ENCODE measurements at regions not wholly inside any gene's neighbourhood (a gene's known extent, or its start where the extent isn't known, plus 50 kb on each side); places are given as distances from the start of the nearest gene placed in this dataset.

DNA sequence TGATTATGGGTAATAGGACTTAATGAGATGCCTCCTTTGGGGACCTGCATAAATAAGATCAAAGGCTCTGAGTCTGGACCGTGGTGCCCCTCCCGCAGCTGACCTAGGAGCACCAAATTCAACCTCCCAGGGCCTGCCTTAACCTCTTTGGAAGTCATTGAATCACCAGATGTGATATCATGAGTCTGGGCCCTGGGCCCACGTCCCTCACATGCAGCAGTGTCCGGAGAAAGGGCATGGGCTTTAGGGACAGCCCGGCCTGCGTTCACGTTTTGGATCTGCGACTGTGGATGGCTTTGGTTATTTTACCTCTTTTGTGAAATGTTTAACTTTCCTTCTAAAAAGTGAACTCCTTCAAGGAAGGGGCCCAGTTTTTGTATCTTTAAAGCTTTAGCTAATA, 220.0 kb upstream of the KLF6 start:
- H3K9ac ChIP-seq (ENCODE audit: low read depth, low read length) = no peak overlapping the region
- no peak overlapping the region for H3K4me3 ChIP-seq (ENCODE audit: low read length)
- H3K36me3 ChIP-seq (ENCODE audit: insufficient read depth, low read length) = no peaks in the 10 kb centered on the region
- H3K4me2 ChIP-seq (ENCODE audit: low read length) = no peak overlapping the region
- H3K27me3 ChIP-seq (ENCODE audit: control insufficient read depth, insufficient read depth, low read length) = no peaks in the 10 kb centered on the region
- H3K4me1 ChIP-seq (ENCODE audit: control insufficient read depth, insufficient read depth, low read length) = no peaks in the 10 kb centered on the region
- no peaks in the 10 kb centered on the region for H3K9me3 ChIP-seq (replicated peaks; ENCODE audit: low read length)

DNA sequence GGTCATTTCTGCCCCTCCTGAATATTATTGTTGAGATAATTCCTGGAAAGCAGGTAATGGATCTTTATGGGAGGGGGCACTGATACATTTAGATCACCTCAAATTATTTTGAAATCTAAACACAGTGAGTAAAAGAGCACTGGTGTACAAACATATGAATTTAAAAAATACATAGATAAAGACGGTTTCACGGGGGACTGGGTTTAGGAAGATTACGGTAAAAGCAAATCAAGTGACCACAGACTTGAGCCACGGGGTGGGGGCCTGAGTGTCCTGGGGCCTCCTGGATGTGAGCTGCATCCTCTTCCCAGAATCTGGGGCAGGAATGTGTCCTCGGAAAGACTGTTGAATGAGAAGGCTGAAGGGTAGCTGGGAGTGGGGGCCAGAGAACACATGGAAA, 219.1 kb upstream of the KLF6 start:
- Histone ChIP-seq H3K4me2 (ENCODE audit: low read length) (no peak overlapping the region), H3K4me3 (ENCODE audit: low read length) (no peak overlapping the region), H3K9me3 (replicated peaks; ENCODE audit: low read length) (no peaks in the 10 kb centered on the region)

DNA sequence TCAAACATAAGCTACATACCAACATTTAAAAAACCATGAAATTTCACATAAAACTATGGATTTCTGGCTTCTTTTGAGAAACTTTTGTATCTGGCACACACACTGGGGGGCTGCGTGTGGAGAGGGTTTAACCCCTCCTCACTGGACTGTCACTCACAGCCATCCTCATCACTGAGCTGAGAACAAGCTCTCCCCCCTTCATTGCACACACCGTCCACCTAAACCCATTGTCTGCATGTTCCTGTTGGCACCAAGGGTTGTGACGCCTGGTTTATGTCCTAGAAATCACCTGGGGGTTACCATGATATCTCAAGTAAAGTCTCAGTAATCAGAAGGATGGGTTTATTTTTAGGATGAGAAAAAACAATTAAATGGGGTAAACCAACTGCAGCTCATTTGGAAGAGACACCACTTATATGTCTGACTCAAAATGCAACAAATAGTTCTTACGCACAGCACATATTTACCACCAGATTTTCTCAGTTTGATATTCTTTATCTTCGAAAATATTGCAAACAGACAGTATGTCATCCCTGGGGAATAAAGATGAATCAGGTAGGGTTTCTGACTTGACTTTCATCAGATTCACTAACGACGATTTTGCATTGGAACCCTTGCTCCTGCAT, 218.5 kb upstream of the KLF6 start:
- Histone ChIP-seq H3K4me1 (ENCODE audit: control insufficient read depth, insufficient read depth, low read length) (no peaks in the 10 kb centered on the region), H3K4me2 (ENCODE audit: low read length) (no peak overlapping the region), H3K36me3 (ENCODE audit: insufficient read depth, low read length) (no peaks in the 10 kb centered on the region), H3K9ac (ENCODE audit: low read depth, low read length) (no peak overlapping the region), H3K4me3 (ENCODE audit: low read length) (no peak overlapping the region), H3K27me3 (ENCODE audit: control insufficient read depth, insufficient read depth, low read length) (no peaks in the 10 kb centered on the region), H3K9me3 (replicated peaks; ENCODE audit: low read length) (no peaks in the 10 kb centered on the region)

More for the DNA sequence above, 219.1 kb upstream of the KLF6 start:
- H3K36me3 ChIP-seq (ENCODE audit: insufficient read depth, low read length) = no peaks in the 10 kb centered on the region
- no peaks in the 10 kb centered on the region for H3K4me1 ChIP-seq (ENCODE audit: control insufficient read depth, insufficient read depth, low read length)
- no peak overlapping the region for H3K9ac ChIP-seq (ENCODE audit: low read depth, low read length)
- no peaks in the 10 kb centered on the region for H3K27me3 ChIP-seq (ENCODE audit: control insufficient read depth, insufficient read depth, low read length)

DNA sequence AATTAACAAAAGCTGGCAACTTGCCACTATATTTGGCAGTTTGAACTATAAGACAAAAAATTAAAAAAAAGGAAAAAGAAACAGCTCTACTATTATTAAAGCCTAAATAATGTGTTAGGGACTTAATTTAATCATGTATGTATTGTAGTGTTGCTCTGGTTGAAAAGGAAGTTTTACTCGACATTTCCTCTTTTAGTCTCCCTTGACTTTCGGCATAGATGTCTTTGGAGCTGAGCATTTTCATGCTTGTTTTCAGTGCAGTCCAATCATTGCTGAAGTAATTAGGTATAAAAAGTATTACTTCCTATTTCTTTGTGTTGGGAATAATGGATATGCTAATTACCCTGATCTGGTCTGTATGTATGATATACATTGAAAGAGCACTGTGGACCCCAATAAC, 216.8 kb upstream of the KLF6 start:
- Histone ChIP-seq H3K27me3 (ENCODE audit: control insufficient read depth, insufficient read depth, low read length) (no peaks in the 10 kb centered on the region), H3K4me3 (ENCODE audit: low read length) (no peak overlapping the region), H3K9me3 (replicated peaks; ENCODE audit: low read length) (no peaks in the 10 kb centered on the region), H3K4me1 (ENCODE audit: control insufficient read depth, insufficient read depth, low read length) (no peaks in the 10 kb centered on the region), H3K36me3 (ENCODE audit: insufficient read depth, low read length) (no peaks in the 10 kb centered on the region), H3K9ac (ENCODE audit: low read depth, low read length) (no peak overlapping the region), H3K4me2 (ENCODE audit: low read length) (no peak overlapping the region)

DNA sequence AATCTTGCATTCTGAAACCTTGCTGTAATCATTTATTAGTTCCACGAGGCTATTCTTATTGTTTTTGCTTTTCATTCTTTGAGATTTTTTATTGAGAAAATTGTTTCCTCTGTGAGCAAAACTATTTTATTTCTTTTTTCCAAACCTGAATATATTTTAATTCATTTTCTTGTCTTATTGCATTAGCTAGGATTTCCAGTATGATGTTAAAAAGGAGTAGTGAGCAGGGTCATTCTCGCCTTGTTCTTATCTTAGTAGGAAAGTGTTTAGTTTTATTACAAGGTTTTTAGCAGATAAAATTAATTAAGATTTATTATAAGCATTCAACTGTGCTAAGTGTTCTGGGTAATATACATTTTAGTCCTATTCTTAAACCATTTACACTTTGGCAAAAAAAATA, 214.6 kb upstream of the KLF6 start:
- Histone ChIP-seq H3K36me3 (ENCODE audit: insufficient read depth, low read length) (no peaks in the 10 kb centered on the region), H3K4me3 (ENCODE audit: low read length) (no peak overlapping the region), H3K4me1 (ENCODE audit: control insufficient read depth, insufficient read depth, low read length) (peaks cover 16% of the 10 kb centered on the region), H3K4me2 (ENCODE audit: low read length) (no peak overlapping the region), H3K9ac (ENCODE audit: low read depth, low read length) (no peak overlapping the region), H3K9me3 (replicated peaks; ENCODE audit: low read length) (no peaks in the 10 kb centered on the region), H3K27me3 (ENCODE audit: control insufficient read depth, insufficient read depth, low read length) (no peaks in the 10 kb centered on the region)

DNA sequence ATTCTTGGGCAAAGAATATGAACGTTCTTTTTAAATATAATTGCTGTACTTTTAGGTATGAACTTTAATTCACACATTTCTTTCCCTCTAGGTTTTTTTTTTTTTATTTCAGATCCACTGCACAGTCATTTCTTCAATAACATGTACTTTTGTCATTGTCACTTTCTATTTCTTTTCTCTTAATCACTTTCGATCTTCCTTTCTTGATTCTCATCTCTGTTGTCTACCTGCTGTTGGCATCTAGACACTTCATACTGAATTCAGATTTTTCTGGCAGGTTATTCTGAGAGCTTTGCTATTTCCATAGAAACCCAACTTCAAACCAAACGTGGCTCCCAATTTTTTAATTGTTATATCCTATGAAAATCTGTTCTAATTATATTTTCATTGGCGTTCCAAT, 211.7 kb upstream of the KLF6 start:
- no peak overlapping the region for H3K9ac ChIP-seq (ENCODE audit: low read depth, low read length)

DNA sequence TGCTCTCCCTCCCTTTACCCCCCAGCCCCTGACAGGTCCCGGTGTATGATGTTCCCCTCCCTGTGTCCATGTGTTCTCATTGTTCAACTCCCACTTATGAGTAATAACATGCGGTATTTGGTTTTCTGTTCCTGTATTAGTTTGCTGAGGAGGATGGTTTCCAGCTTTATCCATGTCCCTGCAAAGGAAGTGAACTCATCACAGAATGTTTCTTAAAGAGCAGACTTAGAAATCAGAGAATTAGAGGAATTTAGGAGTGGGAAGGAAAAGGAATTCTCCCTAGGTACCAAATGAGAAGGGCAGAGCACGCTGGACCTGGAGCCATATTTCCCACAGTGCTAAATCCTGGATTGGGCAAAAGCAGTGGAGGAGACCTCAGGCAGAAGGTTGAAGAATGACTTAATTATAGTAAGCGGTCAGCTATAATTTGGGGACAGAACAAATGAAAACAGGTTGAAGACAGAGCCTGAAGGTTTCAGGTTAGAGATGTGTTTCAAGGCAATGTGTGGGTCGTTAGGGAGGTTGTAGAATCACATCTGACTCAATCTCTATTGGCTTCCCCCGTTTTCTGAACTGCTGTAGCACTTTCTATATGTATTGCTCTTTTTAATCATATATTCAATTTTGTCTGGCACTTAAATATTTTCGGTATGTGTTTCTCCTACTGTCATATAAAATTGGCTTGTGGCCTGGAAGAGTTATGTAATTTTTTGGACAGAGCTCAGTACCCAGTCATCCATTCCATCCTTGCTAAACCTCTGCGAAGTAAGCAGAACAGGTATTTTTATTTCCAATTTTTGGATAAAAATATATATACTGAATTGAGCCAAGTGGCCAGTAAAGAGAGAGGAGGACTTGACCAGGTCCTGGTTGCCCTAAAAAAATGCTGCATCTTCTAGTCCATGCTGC, 210.5 kb upstream of the KLF6 start:
- no peaks in the 10 kb centered on the region for H3K9me3 ChIP-seq (replicated peaks; ENCODE audit: low read length)
- no peaks in the 10 kb centered on the region for H3K27me3 ChIP-seq (ENCODE audit: control insufficient read depth, insufficient read depth, low read length)
- no peaks in the 10 kb centered on the region for H3K36me3 ChIP-seq (ENCODE audit: insufficient read depth, low read length)
- H3K4me3 ChIP-seq (ENCODE audit: low read length) = peak overlapping the region; percentile 44
- H3K4me2 ChIP-seq (ENCODE audit: low read length) = peak overlapping the region; percentile 66
- peak overlapping the region; percentile 60 for H3K9ac ChIP-seq (ENCODE audit: low read depth, low read length)
- peaks cover 16% of the 10 kb centered on the region for H3K4me1 ChIP-seq (ENCODE audit: control insufficient read depth, insufficient read depth, low read length)

More for the DNA sequence above, 211.7 kb upstream of the KLF6 start:
- Histone ChIP-seq H3K9me3 (replicated peaks; ENCODE audit: low read length) (no peaks in the 10 kb centered on the region), H3K4me1 (ENCODE audit: control insufficient read depth, insufficient read depth, low read length) (peaks cover 16% of the 10 kb centered on the region), H3K36me3 (ENCODE audit: insufficient read depth, low read length) (no peaks in the 10 kb centered on the region), H3K27me3 (ENCODE audit: control insufficient read depth, insufficient read depth, low read length) (no peaks in the 10 kb centered on the region), H3K4me2 (ENCODE audit: low read length) (no peak overlapping the region), H3K4me3 (ENCODE audit: low read length) (no peak overlapping the region)

DNA sequence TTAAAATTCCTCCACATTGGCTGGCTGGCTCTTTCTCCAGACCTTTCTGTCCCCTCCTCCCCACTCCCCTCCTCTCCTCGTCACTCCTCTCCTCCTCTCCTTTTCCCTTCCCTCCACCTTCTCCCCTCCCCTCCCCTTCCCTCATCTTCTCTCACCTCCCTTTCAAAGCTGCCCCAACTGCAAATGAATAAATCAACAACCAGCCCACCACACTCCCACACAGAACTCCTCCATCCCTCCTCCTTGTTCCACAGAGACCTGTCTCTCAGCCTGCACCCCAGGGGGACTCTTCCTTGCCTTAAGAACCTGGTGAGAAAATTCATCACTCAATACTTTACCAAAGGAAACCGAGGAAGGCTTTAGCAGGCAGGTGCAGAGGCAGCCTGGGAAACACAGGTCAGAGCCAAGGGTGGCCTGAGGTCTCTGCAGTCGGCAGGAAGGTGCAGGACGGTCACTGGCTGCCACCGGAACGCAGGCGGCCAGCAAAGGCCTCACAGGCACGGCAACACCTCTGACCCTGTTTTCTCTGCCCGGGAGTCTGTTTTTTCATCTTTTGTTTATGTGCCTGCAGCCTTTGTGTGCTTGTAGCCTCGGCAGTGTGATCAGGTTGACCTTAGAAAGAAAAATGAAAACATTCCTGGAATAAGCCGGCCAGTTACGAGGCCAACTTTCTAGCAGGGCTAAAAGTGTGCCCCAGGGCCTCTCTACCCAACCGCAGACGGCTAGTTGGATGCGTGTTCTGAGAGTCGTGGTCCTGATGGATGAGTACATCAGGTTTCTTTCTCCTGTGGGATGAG, 207.6 kb upstream of the KLF6 start:
- Histone ChIP-seq H3K9ac (ENCODE audit: low read depth, low read length) (no peak overlapping the region), H3K4me2 (ENCODE audit: low read length) (no peak overlapping the region), H3K4me1 (ENCODE audit: control insufficient read depth, insufficient read depth, low read length) (peaks cover 22% of the 10 kb centered on the region), H3K27me3 (ENCODE audit: control insufficient read depth, insufficient read depth, low read length) (no peaks in the 10 kb centered on the region), H3K9me3 (replicated peaks; ENCODE audit: low read length) (no peaks in the 10 kb centered on the region), H3K4me3 (ENCODE audit: low read length) (no peak overlapping the region), H3K36me3 (ENCODE audit: insufficient read depth, low read length) (no peaks in the 10 kb centered on the region)

DNA sequence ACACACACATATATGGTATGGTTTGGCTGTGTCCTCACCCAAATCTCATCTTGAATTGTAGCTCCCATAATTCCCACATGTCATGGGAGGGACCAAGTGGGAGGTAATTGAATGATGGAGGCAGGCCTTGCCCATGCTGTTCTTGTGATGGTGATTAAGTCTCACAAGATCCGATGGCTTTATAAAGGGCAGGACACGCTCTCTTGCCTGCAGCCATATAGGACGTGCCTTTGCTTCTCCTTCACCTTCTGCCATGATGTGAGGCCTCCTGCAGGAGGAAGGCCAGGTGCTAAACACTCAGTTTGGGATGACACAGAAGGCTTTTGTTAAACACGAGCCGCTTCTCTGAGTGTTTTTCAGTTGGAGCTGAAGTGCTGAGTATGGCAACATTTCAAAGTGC, 205.3 kb upstream of the KLF6 start:
- Histone ChIP-seq H3K9me3 (replicated peaks; ENCODE audit: low read length) (no peaks in the 10 kb centered on the region), H3K9ac (ENCODE audit: low read depth, low read length) (no peak overlapping the region), H3K4me1 (ENCODE audit: control insufficient read depth, insufficient read depth, low read length) (peaks cover 20% of the 10 kb centered on the region), H3K4me3 (ENCODE audit: low read length) (no peak overlapping the region), H3K4me2 (ENCODE audit: low read length) (no peak overlapping the region), H3K27me3 (ENCODE audit: control insufficient read depth, insufficient read depth, low read length) (no peaks in the 10 kb centered on the region), H3K36me3 (ENCODE audit: insufficient read depth, low read length) (no peaks in the 10 kb centered on the region)

DNA sequence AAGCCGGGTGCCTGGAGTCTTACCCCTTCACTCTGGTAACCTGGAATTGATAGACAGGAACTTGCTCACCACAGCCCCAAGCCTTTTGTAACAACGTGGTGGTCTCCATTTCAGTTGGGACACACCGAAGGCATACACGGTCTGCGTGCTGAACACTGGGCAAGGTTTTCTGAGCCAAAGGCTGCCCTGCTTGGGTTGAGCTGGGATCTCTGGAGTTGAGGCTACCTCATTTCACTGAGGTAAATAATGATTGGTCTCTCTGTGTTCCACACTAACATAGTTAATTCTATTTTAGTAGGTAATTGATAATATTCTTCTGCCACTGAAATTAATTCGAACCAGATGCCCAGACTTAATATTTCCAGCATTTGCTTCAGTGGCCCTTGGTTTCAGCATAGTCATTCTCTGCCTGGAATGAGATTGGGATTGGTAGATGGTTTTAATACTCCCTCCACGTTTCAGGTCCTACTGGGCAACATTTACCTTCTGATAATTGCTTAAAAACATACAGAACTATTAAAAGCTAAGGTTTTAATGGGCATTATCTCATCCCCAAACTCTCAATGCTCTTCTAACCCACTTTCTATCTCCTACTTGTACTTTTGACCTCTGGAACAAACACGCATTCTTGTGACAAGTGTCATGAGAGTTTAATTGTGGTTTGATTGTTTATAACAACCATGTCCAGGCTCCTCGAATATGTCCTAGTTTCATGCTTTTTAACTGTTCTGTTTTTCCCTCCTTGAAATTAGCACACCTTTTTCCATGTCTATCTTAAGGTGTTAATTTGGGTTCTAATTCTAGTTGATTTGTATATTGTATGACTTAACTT, 202.3 kb upstream of the KLF6 start:
- Histone ChIP-seq H3K9me3 (replicated peaks; ENCODE audit: low read length) (no peaks in the 10 kb centered on the region), H3K9ac (ENCODE audit: low read depth, low read length) (no peak overlapping the region), H3K4me1 (ENCODE audit: control insufficient read depth, insufficient read depth, low read length) (peaks cover 14% of the 10 kb centered on the region), H3K27me3 (ENCODE audit: control insufficient read depth, insufficient read depth, low read length) (no peaks in the 10 kb centered on the region), H3K4me2 (ENCODE audit: low read length) (no peak overlapping the region), H3K4me3 (ENCODE audit: low read length) (no peak overlapping the region), H3K36me3 (ENCODE audit: insufficient read depth, low read length) (no peaks in the 10 kb centered on the region)

All from skeletal muscle satellite cell (primary cell).